Stimulated activated CD4-positive, alpha-beta T cell treated with anti-CD3 and anti-CD28 coated beads, TNF-alpha, amount 100 ng/mL, for 48 hours (primary cell): ENCODE measurements at regions not wholly inside any gene's neighbourhood (a gene's known extent, or its start where the extent isn't known, plus 50 kb on each side); places are given as distances from the start of the nearest gene placed in this dataset.

ENCODE experiments used
- DNase-seq, 3 donors: peaks; one replicate each; pipeline ENCODE4 v3.0.0-alpha.2; 2020; ENCODE audit warnings: low read depth in 3 of 3

DNA sequence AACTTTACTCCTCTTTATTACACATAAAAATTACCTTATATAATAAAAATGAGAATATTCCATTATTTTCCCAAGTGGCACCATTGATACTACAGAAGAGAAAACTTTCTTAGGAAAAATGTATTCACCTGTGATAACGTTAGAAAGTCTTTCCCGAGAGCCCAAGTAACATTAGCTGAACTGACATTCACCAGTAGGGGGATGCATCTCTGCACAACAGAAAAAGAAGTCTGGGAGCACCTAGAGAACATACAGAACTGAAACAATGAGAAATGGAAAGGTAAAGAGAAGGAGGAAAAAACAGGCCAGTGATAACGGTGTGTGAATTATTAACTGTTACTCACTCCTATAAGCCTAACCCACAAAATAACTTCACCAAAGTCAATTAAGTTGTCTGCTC, 423.3 kb downstream of the CENPC start:
- DNase-seq, result no peak

DNA sequence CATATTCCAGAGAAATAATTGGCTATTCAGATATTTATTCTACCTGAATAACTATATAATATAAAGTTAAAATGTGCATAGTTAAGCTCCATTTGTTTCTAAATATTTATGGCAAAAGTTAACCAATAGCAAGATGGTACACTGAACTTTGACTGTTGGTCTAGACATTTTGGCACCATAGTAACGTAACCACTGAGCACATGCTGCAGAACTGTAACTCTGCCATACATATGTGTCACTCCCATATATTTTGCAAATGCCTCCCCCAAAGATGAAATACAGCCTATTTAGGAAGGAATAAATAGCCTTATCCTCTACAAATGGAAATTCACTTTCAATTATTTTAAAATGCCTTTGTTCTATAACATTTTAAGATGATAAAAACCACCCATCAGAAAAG, 424.9 kb downstream of the CENPC start:
- DNase-seq, result no peak

DNA sequence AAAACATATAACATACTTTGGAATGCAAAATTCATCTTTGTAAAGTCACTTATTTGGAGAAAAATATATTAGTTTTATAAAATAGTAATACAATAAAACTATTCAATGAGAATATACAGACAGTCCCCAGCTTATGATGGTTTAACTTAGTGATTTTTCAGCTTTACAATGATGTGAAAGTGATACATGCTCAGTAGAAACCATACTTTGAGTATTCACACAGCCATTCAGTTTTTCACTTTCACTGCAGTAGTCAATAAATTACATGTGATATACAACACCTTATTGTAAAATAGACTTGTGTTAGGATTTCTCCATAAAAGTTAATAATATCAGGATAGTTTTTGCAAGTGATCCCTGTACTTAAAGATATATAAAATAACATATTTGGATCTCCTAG, 436.0 kb downstream of the CENPC start:
- no peak for DNase-seq

DNA sequence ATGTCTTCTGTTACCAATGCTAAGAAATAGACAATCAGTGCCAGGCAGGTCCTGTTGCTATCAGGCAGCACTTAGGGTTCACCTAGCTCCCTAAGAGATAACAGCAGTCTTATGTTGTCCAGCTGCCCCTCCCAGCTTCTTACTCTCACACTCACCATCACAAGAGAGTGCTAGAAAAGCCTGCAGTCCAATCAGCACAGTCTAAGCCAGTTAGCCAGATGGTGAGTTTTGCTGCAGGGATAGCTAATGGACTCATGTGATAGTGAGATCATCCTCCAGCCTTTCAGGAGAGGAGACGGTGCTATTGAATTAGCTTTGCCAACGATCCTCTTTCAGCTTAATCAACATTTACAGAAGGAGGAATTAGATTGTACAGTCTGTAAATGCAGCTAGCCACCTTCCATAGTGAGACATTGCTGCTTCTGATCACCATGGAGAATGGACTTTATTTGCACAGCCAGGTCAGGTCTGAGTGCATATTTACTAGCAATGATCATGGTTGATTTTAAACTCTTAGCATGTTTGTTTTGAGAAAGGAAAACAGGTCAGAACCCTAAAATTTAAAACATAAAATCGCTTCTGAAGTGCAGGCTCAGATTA, 438.3 kb downstream of the CENPC start:
- DNase-seq, result no peak

DNA sequence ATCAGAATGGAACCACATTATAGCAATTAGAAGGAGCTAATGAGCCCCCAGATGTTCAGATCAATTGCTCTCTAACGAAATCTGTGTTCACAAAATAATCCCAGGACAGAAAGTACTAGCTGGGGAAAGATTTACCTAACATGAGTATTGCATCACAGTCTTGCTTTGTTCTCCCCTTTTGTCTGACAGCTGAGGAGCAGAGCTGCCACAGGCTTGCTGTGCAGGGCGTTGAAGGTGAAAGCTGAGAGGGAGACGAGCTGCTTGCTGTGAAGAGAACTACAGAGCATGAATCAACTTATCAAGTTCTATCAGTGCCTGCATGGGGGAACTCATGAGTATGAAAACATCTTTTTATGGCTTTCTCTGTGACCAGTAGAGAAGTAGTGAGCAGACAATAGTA, 441.2 kb downstream of the CENPC start:
- DNase-seq, result no peak

DNA sequence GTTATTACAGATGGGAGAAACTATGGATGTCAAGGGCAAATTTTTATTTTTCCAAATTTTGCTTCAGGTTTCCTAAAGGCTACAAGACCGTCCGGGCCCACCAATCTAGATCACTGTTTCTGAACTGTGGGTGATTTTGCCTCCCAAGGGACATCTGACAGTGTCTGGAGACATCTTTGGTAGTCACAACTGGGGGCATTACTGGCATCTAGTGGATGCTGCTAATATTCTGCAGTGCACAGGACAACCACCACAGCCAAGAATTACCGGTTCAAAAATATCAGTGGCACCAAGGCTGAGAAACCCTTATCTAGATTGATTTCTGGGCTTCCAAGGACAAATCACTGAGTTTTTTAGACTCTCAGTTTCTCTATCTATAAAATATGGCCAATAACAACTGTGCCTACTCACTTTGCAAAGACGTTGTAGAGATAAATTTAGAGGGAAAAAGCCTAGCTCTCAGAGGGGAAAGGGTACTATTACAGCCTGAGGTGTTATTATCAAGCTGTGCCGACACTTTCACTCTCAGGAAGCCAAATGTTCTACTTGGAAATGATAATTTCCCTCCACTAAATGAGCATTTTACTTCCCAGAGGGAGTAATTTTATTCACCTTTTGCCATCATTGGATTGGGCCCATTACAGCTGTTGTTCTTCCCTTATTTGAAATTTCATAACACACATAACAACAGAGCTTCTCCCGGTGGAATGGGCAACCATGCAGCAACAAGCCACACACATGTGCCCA, 442.1 kb downstream of the CENPC start:
- no peak for DNase-seq

DNA sequence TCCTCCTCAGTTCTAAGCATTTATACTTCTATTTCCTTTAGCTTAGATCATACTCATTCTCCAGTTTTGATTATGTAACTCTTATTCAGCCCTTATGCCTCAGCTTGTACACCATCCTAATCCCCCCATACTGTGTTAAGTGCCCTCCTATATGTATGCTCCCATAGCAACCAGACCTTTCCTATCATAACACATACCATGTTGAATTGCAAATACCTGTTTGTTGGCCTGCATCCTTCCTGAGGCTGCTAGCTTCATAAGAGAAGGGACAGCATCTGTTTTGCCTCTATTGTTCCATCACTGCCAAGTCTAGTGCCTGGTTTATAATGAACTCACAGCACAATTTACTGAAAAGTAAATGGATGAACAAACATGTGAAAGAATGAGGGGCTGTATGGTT, 443.7 kb downstream of the CENPC start:
- DNase-seq, result no peak

DNA sequence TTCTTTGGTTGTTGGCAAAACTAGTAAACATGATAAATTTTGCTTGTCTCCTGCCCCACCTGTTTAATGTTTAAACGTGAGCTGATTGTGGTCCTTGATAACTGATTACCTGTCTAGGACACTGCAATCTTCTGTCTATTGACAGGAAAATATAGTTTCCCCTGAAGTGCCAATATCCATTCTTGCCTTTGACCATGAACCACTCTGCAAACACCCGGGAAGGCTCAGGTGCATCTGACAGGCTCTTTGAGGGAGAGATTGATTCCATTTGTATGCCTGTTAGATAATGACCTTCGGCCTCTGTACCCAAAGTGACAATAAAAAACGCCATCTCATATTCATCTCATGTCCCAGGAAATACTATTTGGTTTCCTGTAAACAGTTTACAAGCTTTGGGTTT, 453.0 kb downstream of the CENPC start:
- no peak for DNase-seq

DNA sequence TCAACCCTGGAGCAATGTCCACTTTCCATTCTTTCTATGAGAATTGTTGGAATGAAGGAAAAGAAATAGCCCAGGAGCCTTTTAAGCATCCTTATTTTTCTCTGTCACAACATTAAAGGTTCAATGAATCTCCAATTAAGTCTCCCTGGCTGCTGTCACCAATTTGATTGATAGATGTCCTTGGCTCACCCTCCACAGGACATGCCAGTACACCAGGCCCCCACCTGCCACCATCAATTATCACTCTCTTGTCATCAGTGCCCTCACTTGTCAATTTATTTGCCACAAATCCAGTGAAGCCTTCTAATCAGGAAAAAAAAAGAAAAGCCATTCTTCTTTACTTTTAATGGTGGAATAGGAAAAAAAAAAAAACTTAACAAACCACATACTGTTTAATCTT, 453.6 kb downstream of the CENPC start:
- DNase-seq, result no peak

DNA sequence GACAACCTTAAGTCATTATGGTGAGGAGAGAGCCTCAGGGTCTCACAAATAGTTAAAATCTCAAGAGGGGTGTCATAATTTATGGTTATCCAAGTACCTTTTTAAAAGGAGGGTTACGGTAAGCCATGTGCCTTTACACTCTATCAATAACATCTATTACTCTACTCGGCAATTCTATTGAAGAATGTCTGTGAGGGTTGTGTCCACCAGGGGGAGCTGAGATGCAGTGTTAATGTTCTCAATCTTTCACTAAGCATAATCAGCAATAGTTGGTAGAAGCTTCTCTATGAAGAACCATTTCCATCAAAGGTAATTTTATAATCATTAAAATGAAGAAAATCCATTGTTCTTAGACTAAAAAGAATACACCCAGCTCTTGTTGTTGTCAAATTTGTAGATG, 457.4 kb downstream of the CENPC start:
- peak; percentile 13 to 17 (median 13) for DNase-seq

DNA sequence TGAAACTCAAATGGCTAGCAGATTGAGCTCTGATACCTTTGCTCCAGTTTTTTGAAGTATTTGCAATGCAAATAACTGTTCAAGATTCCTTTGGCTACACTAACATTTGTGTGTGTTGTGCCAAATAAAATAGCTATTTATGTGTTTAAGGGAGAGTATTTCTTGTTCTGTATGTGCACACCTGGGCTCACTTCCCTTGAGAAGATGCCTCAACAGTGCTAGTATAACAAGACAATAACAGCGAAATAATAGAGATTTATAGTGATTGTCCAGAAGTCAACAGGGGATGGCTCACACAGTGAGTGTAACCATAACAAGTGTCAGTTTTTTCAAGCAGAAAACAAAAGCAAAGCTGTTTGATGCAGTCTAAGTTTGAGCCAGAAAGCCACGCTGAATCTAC, 460.5 kb downstream of the CENPC start:
- no peak for DNase-seq

DNA sequence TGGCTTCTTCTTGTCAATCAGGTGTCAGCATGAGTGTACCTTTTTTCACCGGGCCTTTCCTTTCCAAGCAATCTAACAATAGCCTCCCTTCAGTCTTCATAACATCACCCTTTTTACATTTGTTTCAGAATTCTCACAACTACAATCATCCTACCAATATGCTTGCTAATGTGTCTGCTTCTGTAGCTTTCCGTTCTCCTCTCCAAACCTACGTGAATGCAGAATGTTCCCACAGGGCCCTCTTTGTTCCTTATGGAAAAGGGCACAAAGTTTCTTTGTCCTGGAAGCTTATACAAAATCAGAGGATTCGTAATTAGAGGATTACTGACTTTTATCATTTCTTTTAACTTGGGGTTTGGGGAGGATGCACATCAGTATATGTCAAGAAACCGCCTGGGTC, 461.8 kb downstream of the CENPC start:
- DNase-seq, result no peak

DNA sequence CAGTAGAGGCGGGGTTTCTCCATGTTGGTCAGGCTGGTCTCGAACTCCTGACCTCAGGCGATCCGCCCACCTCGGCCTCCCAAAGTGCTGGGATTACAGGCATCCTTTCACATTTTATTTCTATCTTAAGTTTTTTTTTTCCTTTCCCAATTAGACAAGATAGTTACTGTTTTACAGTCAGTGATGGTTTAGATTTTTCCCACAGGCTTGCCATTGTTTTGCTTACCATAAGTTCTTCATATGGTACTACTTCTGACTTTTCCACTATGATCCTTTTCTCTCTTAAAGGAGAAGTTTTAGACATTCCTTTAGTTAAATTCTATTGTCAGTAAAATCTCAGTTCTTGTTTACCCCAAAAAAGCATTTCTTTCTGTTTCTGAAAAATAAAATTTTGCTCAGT, 462.6 kb downstream of the CENPC start:
- DNase-seq, result no peak

DNA sequence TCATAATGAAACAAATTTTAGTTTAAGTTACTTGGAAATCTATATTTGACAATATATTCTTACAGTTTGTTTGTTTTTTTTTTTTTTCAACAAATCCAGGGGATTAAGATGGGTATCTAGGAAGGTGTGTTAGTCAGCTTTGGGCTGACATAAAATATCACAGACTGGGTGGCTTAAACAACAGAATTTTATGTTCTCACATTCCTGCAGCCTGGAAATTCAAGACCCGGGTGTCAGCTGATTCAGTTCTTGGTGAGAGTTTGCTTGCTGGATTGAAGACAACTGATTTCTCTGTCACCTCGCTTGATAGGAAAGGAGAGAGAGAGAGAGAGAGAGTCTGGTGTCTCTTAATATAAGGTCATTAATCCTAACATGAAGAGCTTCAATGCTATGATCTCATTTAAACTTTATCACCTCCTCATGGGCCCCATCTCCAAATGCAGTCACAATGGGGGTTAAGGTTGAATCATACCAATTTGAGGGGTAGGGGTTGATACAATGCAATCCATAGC, 465.2 kb downstream of the CENPC start:
- no peak for DNase-seq

DNA sequence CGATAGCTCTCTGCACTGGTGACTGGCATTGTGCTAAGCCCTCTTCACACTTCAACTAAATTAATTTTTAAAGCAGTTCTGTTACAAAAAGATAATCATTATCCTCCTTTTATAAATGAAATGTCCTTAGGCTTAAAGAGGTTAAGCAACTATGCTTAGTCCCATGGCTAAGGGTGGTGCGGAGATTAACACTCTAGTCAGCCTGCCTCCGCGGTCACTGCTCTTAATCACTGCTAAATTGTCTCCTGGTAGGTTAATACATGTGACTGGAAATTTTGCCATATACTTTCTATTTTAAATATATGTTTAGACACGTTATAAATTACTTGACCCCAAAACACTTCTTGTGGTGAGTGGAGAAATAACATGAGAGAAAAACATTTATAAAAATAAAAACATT, 473.7 kb downstream of the CENPC start:
- no peak for DNase-seq

DNA sequence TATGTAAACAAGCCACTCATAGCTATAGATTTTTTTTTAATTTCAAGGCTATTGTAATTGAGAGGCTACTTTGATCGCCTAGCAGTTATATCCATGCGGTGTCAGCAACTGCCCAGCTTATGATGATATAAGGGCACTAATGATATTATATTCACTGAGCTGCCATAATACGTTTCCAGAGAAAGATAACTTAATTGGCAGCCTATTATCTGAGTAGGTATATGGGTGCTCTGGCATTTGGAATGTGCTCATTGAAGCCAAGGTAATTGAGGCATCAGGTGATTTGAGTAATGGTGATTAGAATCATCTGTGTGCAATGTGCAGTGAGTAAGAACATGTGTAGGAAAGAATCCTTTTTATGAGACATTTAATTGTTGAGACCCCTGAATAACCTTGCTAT, 490.0 kb downstream of the CENPC start:
- no peak for DNase-seq

DNA sequence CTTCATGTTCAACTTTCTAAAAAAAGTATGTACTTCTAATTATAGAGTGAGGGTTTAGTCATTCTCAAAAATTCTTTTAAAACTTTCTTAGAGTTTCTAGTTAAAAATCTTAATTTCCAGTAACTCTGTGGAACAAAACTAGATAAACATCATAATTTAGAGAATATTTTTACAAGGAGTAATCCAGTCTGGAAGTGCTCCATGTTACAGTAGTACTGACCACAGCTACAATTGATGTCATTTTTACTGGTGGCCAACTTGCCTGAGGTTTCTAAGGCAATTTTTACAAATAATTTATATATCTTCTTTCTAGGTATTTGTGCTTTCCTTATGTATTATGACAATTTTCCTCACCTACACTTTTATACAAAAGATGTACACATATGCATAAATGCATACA, 490.4 kb downstream of the CENPC start:
- no peak for DNase-seq

DNA sequence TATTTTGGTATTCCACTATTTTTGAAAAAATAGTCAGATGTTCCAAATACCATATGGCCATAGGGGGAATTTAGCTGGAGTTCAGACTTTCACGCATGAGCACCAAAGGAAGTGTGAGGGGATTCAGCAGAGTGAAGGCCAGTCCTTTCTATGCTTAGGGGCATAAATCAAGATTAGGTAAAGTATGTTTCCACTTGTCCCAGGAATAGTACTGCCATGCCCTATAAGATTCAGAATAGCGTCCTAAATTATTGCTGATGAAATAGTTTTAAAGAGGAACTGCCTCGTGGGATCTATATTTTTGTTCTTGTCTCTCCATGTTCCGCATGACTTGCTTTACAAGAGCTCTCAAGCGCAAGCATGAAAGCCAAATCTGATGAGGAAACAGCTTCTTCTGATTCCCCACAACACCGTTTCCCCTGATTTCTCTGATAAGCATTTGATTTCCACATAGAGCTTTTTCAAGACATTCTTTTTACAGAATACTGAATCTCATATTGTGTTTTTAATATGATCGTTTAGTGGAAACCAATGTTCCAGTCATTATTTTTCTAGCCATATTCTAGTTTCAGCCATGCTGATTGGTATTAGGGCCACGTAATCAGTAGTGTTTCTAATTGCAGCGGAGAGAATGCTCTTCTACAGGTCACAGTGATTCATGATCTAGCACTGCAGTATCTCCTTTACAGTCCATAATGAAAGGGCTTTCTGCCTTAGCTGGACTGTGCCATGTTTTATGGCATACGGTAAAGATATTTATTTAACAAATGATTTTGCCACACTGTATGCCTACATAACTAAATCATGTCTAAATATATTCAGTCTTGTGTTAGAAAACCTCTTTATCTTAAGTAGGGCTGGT, 492.3 kb downstream of the CENPC start:
- DNase-seq, result no peak

DNA sequence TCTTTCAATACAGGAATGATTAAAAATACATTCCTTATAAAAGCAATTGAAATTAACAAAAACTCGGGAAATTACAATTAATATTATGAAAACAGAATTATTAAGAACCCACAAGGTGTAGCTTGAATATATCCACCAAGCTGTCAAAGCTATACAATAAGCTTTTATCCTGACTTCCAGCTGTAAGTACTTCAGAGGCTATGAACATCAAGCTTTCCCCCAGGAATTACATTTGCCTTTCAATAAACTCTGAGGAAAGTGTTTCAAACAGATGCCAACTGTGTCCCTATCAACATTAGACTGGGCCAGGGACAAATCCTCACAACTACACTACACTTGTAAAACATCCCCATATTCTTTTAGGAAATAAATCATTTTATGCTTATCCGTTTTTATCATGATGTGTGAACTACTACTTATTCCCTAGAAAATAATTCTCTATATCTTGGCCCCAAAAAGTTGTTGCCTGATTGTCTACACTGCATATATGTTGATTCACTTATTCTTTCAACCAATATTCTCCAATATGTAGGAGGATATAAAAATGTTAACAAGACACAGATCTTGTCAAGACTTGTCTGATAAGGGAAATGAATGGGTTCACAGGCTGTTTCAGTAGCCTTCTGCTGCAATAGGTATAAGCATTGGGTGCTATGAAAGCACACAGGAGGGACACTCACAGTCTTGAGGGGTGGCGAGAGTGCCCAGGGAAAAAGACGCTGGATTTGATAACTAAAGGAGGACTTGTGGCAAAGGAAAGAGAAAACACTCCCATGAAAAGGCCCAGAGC, 494.1 kb downstream of the CENPC start:
- no peak for DNase-seq

DNA sequence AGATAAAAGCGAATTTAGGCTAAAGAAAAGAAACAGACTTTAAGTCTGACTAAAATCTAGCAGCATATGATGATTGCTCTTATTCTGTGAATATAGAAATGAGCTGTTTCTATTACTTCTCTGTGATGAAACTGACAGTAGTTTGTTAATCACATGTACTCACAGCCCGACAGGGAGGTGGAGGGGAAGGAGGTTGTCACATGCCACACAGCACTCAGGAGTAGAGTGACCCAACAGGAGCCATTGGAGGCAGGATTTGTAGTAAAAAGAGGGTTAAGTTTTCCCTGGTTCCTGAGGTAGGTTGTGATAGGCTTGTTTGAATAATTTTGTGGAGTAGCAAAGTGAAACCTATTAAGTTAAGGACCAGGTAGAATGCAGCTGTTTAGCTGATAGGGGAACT, 495.9 kb downstream of the CENPC start:
- no peak for DNase-seq

DNA sequence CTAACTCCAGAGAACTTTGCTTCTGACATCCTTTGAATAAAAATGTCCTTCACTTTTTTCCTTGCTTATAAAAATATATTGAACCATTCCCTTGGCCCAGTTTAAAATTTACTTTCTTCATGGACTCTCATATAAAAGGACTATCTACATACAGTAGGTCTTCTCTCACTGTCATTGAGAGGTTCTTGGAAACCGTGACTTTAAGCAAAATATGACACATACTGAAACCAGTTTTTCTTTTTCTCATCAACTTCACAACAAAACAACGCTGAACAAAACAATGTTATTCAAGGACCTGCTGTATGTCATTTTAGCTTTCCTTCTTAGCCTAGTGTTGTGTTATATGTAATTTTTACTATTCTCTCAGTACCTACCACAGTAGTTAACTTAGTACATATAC, 496.8 kb downstream of the CENPC start:
- no peak for DNase-seq

DNA sequence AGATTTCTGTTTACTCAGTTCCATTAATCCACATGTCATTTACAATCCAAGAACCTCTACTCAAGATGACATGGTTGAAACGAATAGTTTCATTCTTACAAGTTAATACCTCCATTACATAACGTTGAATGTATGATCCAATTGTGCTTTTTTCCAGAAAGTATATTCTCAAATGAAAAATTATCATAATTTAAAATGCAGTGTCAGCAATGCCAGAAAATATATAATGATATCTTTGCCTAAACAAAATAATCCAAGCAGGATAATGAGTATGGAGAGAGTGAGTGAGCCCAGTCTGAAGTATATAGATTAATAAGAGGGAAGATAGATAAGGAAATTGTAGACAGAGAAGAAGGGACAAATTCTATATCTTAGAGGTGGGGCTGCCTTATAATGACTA, 505.0 kb downstream of the CENPC start:
- no peak for DNase-seq
